HFFc6 (cell line): ENCODE measurements at regions not wholly inside any gene's neighbourhood (a gene's known extent, or its start where the extent isn't known, plus 50 kb on each side); places are given as distances from the start of the nearest gene placed in this dataset.

ENCODE experiments used
- DNase-seq: peaks from one replicate; pipeline ENCODE4 v3.0.0-alpha.2; 2018
- H3K27ac Mint-ChIP-seq: 2 replicates; pipeline ENCODE4 v1.8.0; 2020; ENCODE audit warnings: mild to moderate bottlenecking, mixed read lengths
- H3K27me3 Mint-ChIP-seq: 2 replicates; pipeline ENCODE4 v1.8.0; 2021; ENCODE audit warnings: mild to moderate bottlenecking, moderate library complexity, mixed read lengths; ENCODE audit not compliant: insufficient read depth
- H3K36me3 Mint-ChIP-seq: 2 replicates; pipeline ENCODE4 v1.8.0; 2021; ENCODE audit warnings: low read depth, mixed read lengths
- H3K4me1 Mint-ChIP-seq: 2 replicates; pipeline ENCODE4 v1.8.0; 2020; ENCODE audit warnings: low read depth, mixed read lengths
- H3K4me3 Mint-ChIP-seq: 2 replicates; pipeline ENCODE4 v1.8.0; 2020; ENCODE audit warnings: mild to moderate bottlenecking, moderate library complexity, mixed read lengths
- H3K9me3 Mint-ChIP-seq: 2 replicates; pipeline ENCODE4 v1.8.0; 2020; ENCODE audit warnings: mild to moderate bottlenecking, mixed read lengths
- CTCF ChIP-seq: fragments of 200-600 bp; sonication (generic); IDR thresholded peaks from 2 replicates; pipeline ENCODE4 v1.5.0; 2021; ENCODE audit warnings: antibody characterized with exemption, mild to moderate bottlenecking

DNA sequence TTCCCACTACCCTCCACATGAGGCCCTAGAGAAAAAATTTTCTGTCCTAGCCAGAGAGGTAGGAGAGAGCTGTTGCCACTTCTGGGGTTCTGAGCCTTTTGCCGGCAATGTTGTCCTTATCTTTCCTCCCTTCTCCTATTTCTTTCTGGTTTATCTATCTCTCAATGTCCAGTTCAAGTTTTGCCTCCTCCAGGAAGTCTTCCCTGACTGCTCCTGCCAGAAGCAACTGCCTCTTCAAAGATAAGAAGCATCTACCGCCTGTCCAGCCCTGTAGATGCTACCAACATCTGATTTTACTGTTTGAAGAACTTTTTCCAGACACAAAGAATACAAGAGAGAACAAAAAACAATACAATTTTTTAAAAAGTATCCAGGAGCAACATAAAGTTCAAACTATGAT lies 220.8 kb upstream of the KLHL29 start:
- TF ChIP-seq CTCF, result no peak
- Mint-ChIP-seq H3K9me3 (peaks cover 16% of the 10 kb centered on the region), H3K27me3 (peaks cover 2% of the 10 kb centered on the region; the same call in 1 of the 2 replicates), H3K4me1 (no peaks in the 10 kb centered on the region), H3K36me3 (no peaks in the 10 kb centered on the region), H3K27ac (no peak overlapping the region), H3K4me3 (no peak overlapping the region)
- DNase-seq, result no peak

GRCh38 chr2:23169896-23170295 lies 215.1 kb upstream of the KLHL29 start:
- Mint-ChIP-seq H3K9me3 (peaks cover 32% of the 10 kb centered on the region), H3K36me3 (no peaks in the 10 kb centered on the region), H3K4me1 (no peaks in the 10 kb centered on the region), H3K4me3 (no peak overlapping the region), H3K27ac (no peak overlapping the region), H3K27me3 (peaks cover under 1% of the 10 kb centered on the region; the same call in 1 of the 2 replicates)
- DNase-seq, result no peak
- no peak for TF ChIP-seq CTCF

DNA sequence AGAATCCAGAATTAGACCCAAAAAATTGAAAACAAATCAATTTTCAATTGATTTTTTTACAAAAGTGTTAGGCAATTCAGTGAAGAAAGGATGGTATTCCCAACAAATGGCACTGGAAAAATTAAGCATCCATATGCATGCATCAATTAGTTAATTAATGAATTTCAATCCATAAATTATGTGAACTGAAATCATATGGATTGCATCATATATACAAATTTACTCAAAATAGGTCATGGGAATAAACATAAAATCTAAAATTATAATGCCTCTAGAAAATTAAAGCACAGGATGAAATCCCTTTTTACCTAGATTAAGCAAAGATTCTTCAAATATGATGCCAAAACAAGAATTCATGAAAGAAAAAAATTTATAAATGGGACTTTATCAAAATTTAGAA lies 213.9 kb upstream of the KLHL29 start:
- H3K36me3 Mint-ChIP-seq, result no peaks in the 10 kb centered on the region
- H3K4me3 Mint-ChIP-seq, result no peak overlapping the region
- H3K27ac Mint-ChIP-seq, result no peak overlapping the region
- no peaks in the 10 kb centered on the region for H3K27me3 Mint-ChIP-seq
- peaks cover 32% of the 10 kb centered on the region for H3K9me3 Mint-ChIP-seq
- DNase-seq, result no peak
- H3K4me1 Mint-ChIP-seq, result no peaks in the 10 kb centered on the region
- no peak for TF ChIP-seq CTCF

GRCh38 chr2:23178396-23178795 lies 206.6 kb upstream of the KLHL29 start:
- no peak for TF ChIP-seq CTCF
- Mint-ChIP-seq H3K4me3 (no peak overlapping the region), H3K4me1 (no peaks in the 10 kb centered on the region), H3K36me3 (no peaks in the 10 kb centered on the region), H3K27ac (no peak overlapping the region), H3K9me3 (peaks cover 24% of the 10 kb centered on the region), H3K27me3 (no peaks in the 10 kb centered on the region)
- DNase-seq, result no peak

DNA sequence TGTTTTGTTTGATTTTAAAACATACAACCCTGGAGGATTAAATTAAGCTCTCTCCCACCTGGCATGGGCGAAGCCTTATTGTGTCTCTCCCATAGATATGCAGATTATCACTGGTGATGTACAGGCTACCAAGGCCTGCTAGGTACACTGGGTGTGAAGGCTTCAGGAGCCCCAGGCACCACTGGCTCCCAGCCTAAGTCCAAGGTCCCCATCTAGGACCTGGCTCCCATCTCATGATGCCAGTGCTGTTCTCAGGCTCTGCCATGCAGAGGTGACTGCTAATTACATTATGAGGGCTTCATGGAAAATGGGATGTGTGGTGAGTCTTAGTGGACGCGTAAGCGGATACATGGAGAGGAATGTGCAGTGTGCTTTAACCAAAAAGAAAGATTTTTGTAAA lies 201.2 kb upstream of the KLHL29 start:
- H3K4me3 Mint-ChIP-seq, result no peak overlapping the region
- no peaks in the 10 kb centered on the region for H3K4me1 Mint-ChIP-seq
- no peak for DNase-seq
- no peak overlapping the region for H3K27ac Mint-ChIP-seq
- no peak for TF ChIP-seq CTCF
- H3K9me3 Mint-ChIP-seq, result peaks cover 10% of the 10 kb centered on the region
- H3K27me3 Mint-ChIP-seq, result no peaks in the 10 kb centered on the region; the same call in 1 of the 2 replicates
- no peaks in the 10 kb centered on the region for H3K36me3 Mint-ChIP-seq
